PC-3 (cell line): ENCODE measurements at regions not wholly inside any gene's neighbourhood (a gene's known extent, or its start where the extent isn't known, plus 50 kb on each side); places are given as distances from the start of the nearest gene placed in this dataset.

Source experiments
- ATAC-seq: fragments of 200-7000 bp; cut with Tn5 transposase; 2 replicates; pipeline ENCODE4 v1.9.1; 2020; ENCODE audit warnings: mild to moderate bottlenecking, moderate library complexity
- BruUV-seq: library from RNA; stranded (reverse); fragments of 400-500 nt; replicated peaks from 2 replicates; lab custom pipeline; 2021; lab: Mats Ljungman, UMichigan
- CTCF ChIA-PET: fragments of 300-600 bp; sonication (Branson Sonifier 250); formaldehyde crosslinking; loops from one replicate; lab custom pipeline; 2022; ENCODE audit warnings: antibody characterized with exemption; lab: Charles Lee
- POLR2A ChIA-PET: fragments of 300-600 bp; sonication (Branson Sonifier 250); formaldehyde crosslinking; loops from one replicate; lab custom pipeline; 2022; ENCODE audit warnings: antibody characterized with exemption; ENCODE audit not compliant: unreplicated experiment; lab: Charles Lee
- DNase-seq: peaks from one replicate; pipeline ENCODE4 v3.0.0-alpha.2; 2015
- H2AFZ ChIP-seq: fragments of 300-600 bp; sonication (generic); 2 replicates; pipeline ENCODE4 v1.6.0; 2016; ENCODE audit warnings: antibody characterized with exemption, low read length
- H3F3A ChIP-seq: fragments of 300-600 bp; sonication (generic); one replicate; pipeline ENCODE4 v1.6.0; 2017; ENCODE audit warnings: antibody characterized with exemption, low read length, control low read depth, mild to moderate bottlenecking; ENCODE audit not compliant: unreplicated experiment
- H3K27ac ChIP-seq: fragments of 300-600 bp; sonication (generic); 2 replicates; pipeline ENCODE4 v1.5.1; 2016; ENCODE audit warnings: mild to moderate bottlenecking, low read length
- H3K27me3 ChIP-seq: fragments of 300-600 bp; sonication (generic); 2 replicates; pipeline ENCODE4 v1.6.1; 2016; ENCODE audit warnings: low read length, mixed read lengths
- H3K36me3 ChIP-seq: fragments of 300-600 bp; sonication (generic); 2 replicates; pipeline ENCODE4 v1.6.1; 2016; ENCODE audit warnings: low read depth, mixed run types, low read length, mixed read lengths
- H3K4me1 ChIP-seq: fragments of 300-600 bp; sonication (generic); 2 replicates; pipeline ENCODE4 v1.5.1; 2016; ENCODE audit warnings: low read length; ENCODE audit not compliant: insufficient read depth
- H3K4me2 ChIP-seq: fragments of 300-600 bp; sonication (generic); 2 replicates; pipeline ENCODE4 v1.6.0; 2016; ENCODE audit warnings: low read length
- H3K4me3 ChIP-seq: fragments of 300-600 bp; sonication (generic); 2 replicates; pipeline ENCODE4 v1.5.1; 2016; ENCODE audit warnings: mild to moderate bottlenecking, low read length, mixed read lengths
- H3K79me2 ChIP-seq: fragments of 300-600 bp; sonication (generic); 2 replicates; pipeline ENCODE4 v1.6.1; 2017; ENCODE audit warnings: low read length, mixed read lengths
- H3K9ac ChIP-seq: fragments of 300-600 bp; sonication (generic); 2 replicates; pipeline ENCODE4 v1.6.0; 2016; ENCODE audit warnings: mild to moderate bottlenecking, low read length
- H3K9me2 ChIP-seq: fragments of 300-600 bp; sonication (generic); replicated peaks from 2 replicates; pipeline ENCODE4 v1.6.1; 2016; ENCODE audit warnings: mixed run types, low read length, mixed read lengths
- H3K9me3 ChIP-seq: fragments of 300-600 bp; sonication (generic); 2 replicates; pipeline ENCODE4 v1.6.1; 2016; ENCODE audit warnings: low read length, mixed read lengths
- H4K20me1 ChIP-seq: fragments of 300-600 bp; sonication (generic); 2 replicates; pipeline ENCODE4 v1.6.1; 2016; ENCODE audit warnings: low read length, mixed read lengths
- EZH2 ChIP-seq: fragments of 300-600 bp; sonication (generic); IDR thresholded peaks from one replicate; pipeline ENCODE4 v1.6.1; 2017; ENCODE audit warnings: antibody characterized with exemption, mild to moderate bottlenecking, low read length; ENCODE audit not compliant: unreplicated experiment
- EZH2phosphoT487 ChIP-seq: fragments of 300-600 bp; sonication (generic); IDR thresholded peaks from 2 replicates; pipeline ENCODE4 v1.6.1; 2018; ENCODE audit warnings: mild to moderate bottlenecking, antibody characterized with exemption, low read length, borderline replicate concordance
- intact Hi-C: fragments of 100-400 bp; cut with micrococcal nuclease; formaldehyde crosslinking; loops from 2 replicates; pipeline ENCODE4 v1.9.0; 2023
- TF ChIP-seq, protein P1 (sequence below): fragments of 300-600 bp; sonication (generic); conservative IDR thresholded peaks from 2 replicates; pipeline ENCODE4 v1.5.1; 2017; ENCODE audit warnings: antibody characterized with exemption, low read depth, mild to moderate bottlenecking, low read length

DNA sequence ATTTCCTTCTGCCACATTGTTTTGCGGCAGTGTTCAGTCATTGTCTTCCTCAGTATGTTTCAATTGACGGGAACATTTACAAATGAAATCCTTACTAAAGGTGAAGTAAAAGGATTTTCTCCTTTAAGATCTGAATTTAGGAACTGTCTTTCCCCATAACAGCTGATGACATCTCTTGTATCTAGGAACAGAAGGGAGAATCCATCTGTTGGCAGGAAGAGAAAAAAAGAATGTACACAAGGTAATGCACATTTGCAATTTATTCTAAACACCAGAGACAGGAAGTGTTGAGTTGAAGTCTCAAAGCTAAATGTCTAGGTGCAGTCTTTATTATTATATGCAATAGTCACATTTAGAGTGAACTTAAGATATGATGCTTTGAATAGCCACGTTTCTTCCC is 334.5 kb downstream of the HDGFL1 start:
- Histone ChIP-seq H3K9me3 (no peaks in the 10 kb centered on the region), H3K79me2 (no peaks in the 10 kb centered on the region), H3K27me3 (no peaks in the 10 kb centered on the region), H3K4me1 (peaks cover 4% of the 10 kb centered on the region; the same call in 1 of the 2 replicates), H3K27ac (no peak overlapping the region), H3K36me3 (no peaks in the 10 kb centered on the region), H3K9me2 (no peaks in the 10 kb centered on the region), H2AFZ (no peak overlapping the region), H3K4me2 (no peak overlapping the region), H4K20me1 (no peaks in the 10 kb centered on the region), H3K4me3 (no peak overlapping the region), H3F3A (no peaks in the 10 kb centered on the region), H3K9ac (no peak overlapping the region)
- TF ChIP-seq, protein P1, sequence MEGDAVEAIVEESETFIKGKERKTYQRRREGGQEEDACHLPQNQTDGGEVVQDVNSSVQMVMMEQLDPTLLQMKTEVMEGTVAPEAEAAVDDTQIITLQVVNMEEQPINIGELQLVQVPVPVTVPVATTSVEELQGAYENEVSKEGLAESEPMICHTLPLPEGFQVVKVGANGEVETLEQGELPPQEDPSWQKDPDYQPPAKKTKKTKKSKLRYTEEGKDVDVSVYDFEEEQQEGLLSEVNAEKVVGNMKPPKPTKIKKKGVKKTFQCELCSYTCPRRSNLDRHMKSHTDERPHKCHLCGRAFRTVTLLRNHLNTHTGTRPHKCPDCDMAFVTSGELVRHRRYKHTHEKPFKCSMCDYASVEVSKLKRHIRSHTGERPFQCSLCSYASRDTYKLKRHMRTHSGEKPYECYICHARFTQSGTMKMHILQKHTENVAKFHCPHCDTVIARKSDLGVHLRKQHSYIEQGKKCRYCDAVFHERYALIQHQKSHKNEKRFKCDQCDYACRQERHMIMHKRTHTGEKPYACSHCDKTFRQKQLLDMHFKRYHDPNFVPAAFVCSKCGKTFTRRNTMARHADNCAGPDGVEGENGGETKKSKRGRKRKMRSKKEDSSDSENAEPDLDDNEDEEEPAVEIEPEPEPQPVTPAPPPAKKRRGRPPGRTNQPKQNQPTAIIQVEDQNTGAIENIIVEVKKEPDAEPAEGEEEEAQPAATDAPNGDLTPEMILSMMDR, result no peak
- TF ChIP-seq EZH2phosphoT487 (no peak), EZH2 (no peak)
- intact Hi-C loops, result loop anchor here (10.0 kb wide), 1 partner anchor 459 kb away; no protein-coding TSS in a partner anchor
- no TSS peak for BruUV-seq
- ATAC-seq (no peak), DNase-seq (no peak)
- POLR2A ChIA-PET, result no interaction called here
- CTCF ChIA-PET, result no interaction called here

DNA sequence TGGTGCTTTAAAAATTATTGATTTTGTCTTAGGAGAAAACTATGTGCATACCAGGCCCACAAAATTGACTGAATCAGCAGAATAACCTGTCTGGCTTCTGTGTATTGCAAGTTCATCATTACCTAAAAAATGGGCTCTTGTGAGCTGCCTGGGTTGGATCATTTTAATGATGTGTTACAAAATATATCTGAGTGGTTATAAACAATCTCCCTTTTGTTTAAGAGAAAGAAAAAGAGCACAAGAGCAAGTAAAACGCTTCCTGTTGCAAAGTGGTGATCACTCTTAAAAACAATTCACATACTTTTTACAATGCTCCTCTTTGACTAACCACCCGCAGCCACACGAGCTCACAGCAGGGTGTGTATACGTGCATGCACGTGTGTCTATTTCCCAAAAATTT is 335.1 kb downstream of the HDGFL1 start:
- 0 out of 2 replicates have a peak overlapping the region, but pooled peaks have one; percentile 12 for H2AFZ ChIP-seq
- DNase-seq, result no peak
- H3K9ac ChIP-seq, result no peak overlapping the region
- intact Hi-C loops, result loop anchor here (10.0 kb wide), 1 partner anchor 460 kb away; no protein-coding TSS in a partner anchor
- H3K27ac ChIP-seq, result no peak overlapping the region
- H3F3A ChIP-seq, result no peaks in the 10 kb centered on the region
- H3K79me2 ChIP-seq, result no peaks in the 10 kb centered on the region
- ATAC-seq, result peak; percentile 45
- BruUV-seq, result no TSS peak
- no peaks in the 10 kb centered on the region for H3K9me3 ChIP-seq
- no peaks in the 10 kb centered on the region for H4K20me1 ChIP-seq
- TF ChIP-seq EZH2, result no peak
- TF ChIP-seq, protein P1, result no peak
- TF ChIP-seq EZH2phosphoT487, result no peak
- H3K4me3 ChIP-seq, result no peak overlapping the region
- H3K36me3 ChIP-seq, result no peaks in the 10 kb centered on the region
- H3K4me2 ChIP-seq, result no peak overlapping the region
- POLR2A ChIA-PET, result no interaction called here
- H3K9me2 ChIP-seq, result no peaks in the 10 kb centered on the region
- no peaks in the 10 kb centered on the region for H3K27me3 ChIP-seq
- CTCF ChIA-PET, result no interaction called here
- H3K4me1 ChIP-seq, result peaks cover 4% of the 10 kb centered on the region; the same call in 1 of the 2 replicates

DNA sequence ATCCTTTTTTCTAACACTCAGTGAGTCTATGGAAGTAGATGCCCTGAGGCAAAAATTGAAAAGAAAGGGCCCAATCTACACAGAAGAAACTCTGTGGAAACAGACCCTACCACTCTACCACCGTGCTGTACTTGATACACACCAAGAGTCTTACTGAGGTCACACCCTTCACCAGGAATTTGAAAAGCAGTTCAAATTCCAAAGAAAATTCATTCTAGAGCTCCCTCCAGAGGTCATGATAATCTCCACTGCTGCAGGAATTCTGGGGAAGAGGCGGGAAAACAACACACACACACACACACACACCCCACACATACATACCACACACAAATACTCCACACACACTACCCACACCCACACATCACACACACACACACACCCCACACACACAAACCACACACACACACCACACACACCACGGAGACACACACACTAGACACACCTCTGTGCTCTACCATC is 336.8 kb downstream of the HDGFL1 start:
- H3K4me3 ChIP-seq, result no peak overlapping the region
- TF ChIP-seq EZH2phosphoT487 (no peak), EZH2 (no peak)
- TF ChIP-seq, protein P1, result peak; percentile 73
- ATAC-seq, result peak; percentile 73
- no TSS peak for BruUV-seq
- no peak overlapping the region for H3K27ac ChIP-seq
- H3K27me3 ChIP-seq, result no peaks in the 10 kb centered on the region
- POLR2A ChIA-PET, result no interaction called here
- no peaks in the 10 kb centered on the region for H3K36me3 ChIP-seq
- CTCF ChIA-PET, result interaction anchor here (0.6 kb wide), 2 partner anchors 8 to 344 kb away, joined by 3 to 4 read pairs; no protein-coding TSS in a partner anchor
- intact Hi-C loops, result loop anchor here (5.0 to 10.0 kb wide), 2 partner anchors 79 to 461 kb away; no protein-coding TSS in a partner anchor
- peak; percentile 79 for DNase-seq
- H3K4me1 ChIP-seq, result peaks cover 4% of the 10 kb centered on the region; the same call in 1 of the 2 replicates
- H3K9me3 ChIP-seq, result no peaks in the 10 kb centered on the region
- peak overlapping the region; percentile 32 for H3K4me2 ChIP-seq
- no peaks in the 10 kb centered on the region for H3K9me2 ChIP-seq
- 0 out of 2 replicates have a peak overlapping the region, but pooled peaks have one; percentile 32 for H2AFZ ChIP-seq
- H3K79me2 ChIP-seq, result no peaks in the 10 kb centered on the region
- H4K20me1 ChIP-seq, result no peaks in the 10 kb centered on the region
- H3F3A ChIP-seq, result no peaks in the 10 kb centered on the region
- no peak overlapping the region for H3K9ac ChIP-seq
